Loucy (cell line): ENCODE measurements at regions not wholly inside any gene's neighbourhood (a gene's known extent, or its start where the extent isn't known, plus 50 kb on each side); places are given as distances from the start of the nearest gene placed in this dataset.

Source experiments
- H2AFZ ChIP-seq: fragments of 200-600 bp; sonication (generic); 2 replicates; pipeline ENCODE4 v1.6.0; 2016; ENCODE audit warnings: antibody characterized with exemption, mild to moderate bottlenecking, low read length, moderate library complexity
- H3F3A ChIP-seq: fragments of 200-600 bp; 2 replicates; pipeline ENCODE4 v1.6.0; 2016; ENCODE audit warnings: antibody characterized with exemption, low read depth, mild to moderate bottlenecking
- H3K27me3 ChIP-seq: fragments of 200-600 bp; sonication (generic); 2 replicates; pipeline ENCODE4 v1.6.1; 2014; ENCODE audit warnings: low read length, mild to moderate bottlenecking; ENCODE audit not compliant: insufficient read depth, poor library complexity, severe bottlenecking
- H3K36me3 ChIP-seq: fragments of 200-600 bp; sonication (generic); 2 replicates; pipeline ENCODE4 v1.6.1; 2016; ENCODE audit warnings: low read length; ENCODE audit not compliant: insufficient read depth
- H3K4me1 ChIP-seq: fragments of 200-600 bp; sonication (generic); 2 replicates; pipeline ENCODE4 v1.5.1; 2014; ENCODE audit warnings: low read length, mild to moderate bottlenecking; ENCODE audit not compliant: insufficient read depth, poor library complexity, severe bottlenecking
- H3K4me2 ChIP-seq: fragments of 200-600 bp; sonication (generic); 2 replicates; pipeline ENCODE4 v1.6.0; 2014; ENCODE audit warnings: antibody characterized with exemption, low read length, low read depth, mild to moderate bottlenecking; ENCODE audit not compliant: poor library complexity, severe bottlenecking
- H3K4me3 ChIP-seq: fragments of 200-600 bp; sonication (generic); 2 replicates; pipeline ENCODE4 v1.5.1; 2014; ENCODE audit warnings: low read length, mild to moderate bottlenecking, mixed read lengths; ENCODE audit not compliant: poor library complexity, severe bottlenecking
- H3K79me2 ChIP-seq: fragments of 200-600 bp; sonication (generic); 2 replicates; pipeline ENCODE4 v1.6.1; 2014; ENCODE audit warnings: low read length; ENCODE audit not compliant: insufficient read depth
- H3K9ac ChIP-seq: fragments of 200-600 bp; sonication (generic); 2 replicates; pipeline ENCODE4 v1.6.0; 2014; ENCODE audit warnings: mild to moderate bottlenecking, low read depth, low read length, moderate library complexity; ENCODE audit not compliant: poor library complexity, severe bottlenecking
- H3K9me2 ChIP-seq: fragments of 200-600 bp; sonication (generic); replicated peaks from 2 replicates; pipeline ENCODE4 v1.6.1; 2016; ENCODE audit warnings: low read depth, low read length, mixed read lengths
- H3K9me3 ChIP-seq: fragments of 200-600 bp; sonication (generic); 2 replicates; pipeline ENCODE4 v1.6.1; 2014; ENCODE audit warnings: mild to moderate bottlenecking, antibody characterized with exemption, low read length, low read depth; ENCODE audit not compliant: insufficient read depth
- H4K20me1 ChIP-seq: fragments of 200-600 bp; sonication (generic); 2 replicates; pipeline ENCODE4 v1.6.0; 2014; ENCODE audit warnings: antibody characterized with exemption, low read length, mild to moderate bottlenecking; ENCODE audit not compliant: insufficient read depth, poor library complexity, severe bottlenecking
- EZH2phosphoT487 ChIP-seq: fragments of 200-600 bp; IDR thresholded peaks from 2 replicates; pipeline ENCODE4 v1.6.1; 2018; ENCODE audit warnings: antibody characterized with exemption, mild to moderate bottlenecking, moderate library complexity, borderline replicate concordance
- TF ChIP-seq, protein P1 (sequence below): fragments of 200-600 bp; sonication (generic); conservative IDR thresholded peaks from 2 replicates; pipeline ENCODE4 v1.5.1; 2014; ENCODE audit warnings: mild to moderate bottlenecking, antibody characterized with exemption, low read length

DNA sequence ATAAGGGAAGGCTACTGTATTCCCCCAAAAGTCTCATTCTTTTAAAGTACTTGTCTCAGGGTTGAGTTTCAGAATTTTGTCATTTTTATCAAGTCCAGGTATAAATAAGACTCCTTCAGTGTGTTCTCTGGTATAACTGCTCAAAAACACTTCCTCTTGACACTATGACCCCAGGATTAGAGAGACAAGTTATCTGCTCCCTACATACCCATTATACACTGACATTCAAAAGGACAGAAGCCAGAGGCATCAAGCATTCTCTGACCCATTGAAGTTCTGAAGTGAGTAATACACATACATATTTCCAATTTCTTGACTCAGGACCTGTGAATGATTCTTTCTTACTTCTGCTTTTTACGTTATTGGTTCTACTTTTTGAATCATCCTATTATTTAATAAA, 447.8 kb upstream of the CNTN5 start:
- Histone ChIP-seq H2AFZ (no peak overlapping the region), H3K27me3 (no peaks in the 10 kb centered on the region), H4K20me1 (no peaks in the 10 kb centered on the region), H3K9me2 (no peaks in the 10 kb centered on the region), H3K4me2 (no peak overlapping the region), H3F3A (no peaks in the 10 kb centered on the region), H3K4me3 (no peak overlapping the region), H3K9ac (no peak overlapping the region), H3K4me1 (no peaks in the 10 kb centered on the region), H3K36me3 (no peaks in the 10 kb centered on the region), H3K79me2 (no peaks in the 10 kb centered on the region), H3K9me3 (0 out of 2 replicates have a peak, but pooled peaks cover 2% of the 10 kb centered on the region)
- TF ChIP-seq EZH2phosphoT487, result no peak
- TF ChIP-seq, protein P1, sequence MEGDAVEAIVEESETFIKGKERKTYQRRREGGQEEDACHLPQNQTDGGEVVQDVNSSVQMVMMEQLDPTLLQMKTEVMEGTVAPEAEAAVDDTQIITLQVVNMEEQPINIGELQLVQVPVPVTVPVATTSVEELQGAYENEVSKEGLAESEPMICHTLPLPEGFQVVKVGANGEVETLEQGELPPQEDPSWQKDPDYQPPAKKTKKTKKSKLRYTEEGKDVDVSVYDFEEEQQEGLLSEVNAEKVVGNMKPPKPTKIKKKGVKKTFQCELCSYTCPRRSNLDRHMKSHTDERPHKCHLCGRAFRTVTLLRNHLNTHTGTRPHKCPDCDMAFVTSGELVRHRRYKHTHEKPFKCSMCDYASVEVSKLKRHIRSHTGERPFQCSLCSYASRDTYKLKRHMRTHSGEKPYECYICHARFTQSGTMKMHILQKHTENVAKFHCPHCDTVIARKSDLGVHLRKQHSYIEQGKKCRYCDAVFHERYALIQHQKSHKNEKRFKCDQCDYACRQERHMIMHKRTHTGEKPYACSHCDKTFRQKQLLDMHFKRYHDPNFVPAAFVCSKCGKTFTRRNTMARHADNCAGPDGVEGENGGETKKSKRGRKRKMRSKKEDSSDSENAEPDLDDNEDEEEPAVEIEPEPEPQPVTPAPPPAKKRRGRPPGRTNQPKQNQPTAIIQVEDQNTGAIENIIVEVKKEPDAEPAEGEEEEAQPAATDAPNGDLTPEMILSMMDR, result no peak

DNA sequence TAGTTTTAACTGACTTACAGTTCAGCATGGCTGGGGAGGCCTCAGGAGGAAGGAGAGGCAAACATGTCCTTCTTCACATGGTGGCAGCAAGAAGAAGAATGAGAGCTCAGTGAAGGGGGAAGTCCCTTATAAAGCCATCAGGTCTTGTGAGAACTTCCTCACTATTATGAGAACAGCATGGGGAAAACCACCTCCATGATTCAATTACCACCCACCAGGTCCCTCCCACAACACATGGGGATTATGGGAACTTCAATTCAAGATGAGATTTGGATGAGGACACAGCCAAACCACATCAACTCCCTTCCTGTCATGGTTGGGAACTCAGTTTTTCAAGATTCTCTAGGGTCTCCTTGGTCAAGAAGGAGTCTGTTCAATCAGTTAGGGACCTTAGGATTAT, 432.9 kb upstream of the CNTN5 start:
- Histone ChIP-seq H3K4me2 (no peak overlapping the region), H3K4me3 (no peak overlapping the region), H3K9me3 (no peaks in the 10 kb centered on the region), H3K9ac (no peak overlapping the region), H3K36me3 (no peaks in the 10 kb centered on the region), H3K9me2 (no peaks in the 10 kb centered on the region), H3F3A (no peaks in the 10 kb centered on the region), H3K79me2 (no peaks in the 10 kb centered on the region), H4K20me1 (no peaks in the 10 kb centered on the region), H3K27me3 (no peaks in the 10 kb centered on the region), H2AFZ (no peak overlapping the region), H3K4me1 (no peaks in the 10 kb centered on the region)
- no peak for TF ChIP-seq EZH2phosphoT487
- TF ChIP-seq, protein P1, result no peak

DNA sequence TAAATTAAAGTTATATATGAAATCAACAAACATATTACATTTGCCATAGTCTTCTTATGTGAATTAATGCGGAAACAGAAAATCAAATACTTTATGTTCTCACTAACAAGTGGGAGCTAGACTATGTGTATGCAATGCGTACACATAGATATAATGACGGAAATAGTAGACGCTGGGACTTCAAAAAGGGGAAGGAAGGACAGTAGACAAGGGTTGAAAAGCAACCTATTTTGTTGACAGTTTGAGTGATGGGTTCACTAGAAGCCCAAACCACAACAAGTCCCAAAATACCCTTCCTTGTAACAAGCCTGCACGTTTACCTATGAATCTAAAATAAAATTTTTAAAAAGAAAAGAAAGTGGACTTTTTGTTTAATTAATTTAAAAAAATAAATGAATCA, 430.8 kb upstream of the CNTN5 start:
- H3K27me3 ChIP-seq, result no peaks in the 10 kb centered on the region
- H3K79me2 ChIP-seq, result no peaks in the 10 kb centered on the region
- H3K9me2 ChIP-seq, result no peaks in the 10 kb centered on the region
- no peaks in the 10 kb centered on the region for H4K20me1 ChIP-seq
- no peaks in the 10 kb centered on the region for H3F3A ChIP-seq
- no peak overlapping the region for H3K4me2 ChIP-seq
- H3K4me1 ChIP-seq, result no peaks in the 10 kb centered on the region
- no peaks in the 10 kb centered on the region for H3K9me3 ChIP-seq
- H3K9ac ChIP-seq, result no peak overlapping the region
- no peak overlapping the region for H2AFZ ChIP-seq
- no peak overlapping the region for H3K4me3 ChIP-seq
- TF ChIP-seq, protein P1, result no peak
- no peak for TF ChIP-seq EZH2phosphoT487
- H3K36me3 ChIP-seq, result no peaks in the 10 kb centered on the region
